CMK (cell line): ENCODE measurements at regions not wholly inside any gene's neighbourhood (a gene's known extent, or its start where the extent isn't known, plus 50 kb on each side); places are given as distances from the start of the nearest gene placed in this dataset.

ENCODE experiments used
- DNase-seq: peaks from one replicate; pipeline ENCODE4 v3.0.0-alpha.2; 2010; ENCODE audit warnings: low read depth

GRCh38 chr15:25959100-25959499, 96.0 kb upstream of the ATP10A start:
- no peak for DNase-seq

DNA sequence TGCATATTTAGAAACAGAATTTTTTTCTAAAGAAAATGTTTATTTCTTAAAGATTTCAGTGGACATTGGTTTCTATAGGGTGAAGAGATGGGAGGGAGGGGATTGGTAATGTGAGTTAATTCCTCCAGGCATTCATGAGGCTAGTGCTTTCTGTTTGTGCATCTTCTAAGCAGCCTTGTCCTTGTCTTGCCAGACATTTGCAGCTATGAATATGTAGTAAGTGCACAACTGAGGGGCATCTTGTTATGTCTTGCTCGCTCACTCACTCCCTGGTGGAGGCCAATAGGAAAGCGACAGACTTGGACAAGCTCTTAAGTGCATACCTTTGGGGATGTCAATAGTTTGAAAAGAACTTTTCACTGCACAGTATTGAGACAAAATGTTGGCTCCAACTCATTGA, 92.5 kb upstream of the ATP10A start:
- DNase-seq = no peak

- DNase-seq = no peak
Observed at GRCh38 chr15:25954398-25954797, 91.3 kb upstream of the ATP10A start.

DNA sequence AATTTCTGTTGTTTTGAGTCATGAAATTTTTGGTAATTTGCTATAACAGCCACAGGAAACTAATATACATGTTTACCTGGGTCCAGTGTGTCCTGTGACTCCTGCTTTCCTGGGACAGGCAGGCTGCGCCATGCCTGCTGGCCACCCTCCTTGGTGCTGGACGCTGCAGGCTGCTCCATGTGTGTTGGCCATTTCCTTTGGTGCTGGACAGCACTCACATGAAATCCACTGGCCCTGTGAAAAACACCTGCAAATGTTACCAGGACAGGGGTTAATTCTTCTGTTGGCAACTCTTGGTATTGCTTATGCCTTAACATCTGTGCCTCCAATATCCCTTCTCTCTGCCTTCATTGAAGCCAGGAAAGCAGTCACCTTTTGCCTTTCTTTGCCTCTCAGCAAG, 86.9 kb upstream of the ATP10A start:
- no peak for DNase-seq

- no peak for DNase-seq
Observed at GRCh38 chr15:25947323-25948314, 84.5 kb upstream of the ATP10A start.

DNA sequence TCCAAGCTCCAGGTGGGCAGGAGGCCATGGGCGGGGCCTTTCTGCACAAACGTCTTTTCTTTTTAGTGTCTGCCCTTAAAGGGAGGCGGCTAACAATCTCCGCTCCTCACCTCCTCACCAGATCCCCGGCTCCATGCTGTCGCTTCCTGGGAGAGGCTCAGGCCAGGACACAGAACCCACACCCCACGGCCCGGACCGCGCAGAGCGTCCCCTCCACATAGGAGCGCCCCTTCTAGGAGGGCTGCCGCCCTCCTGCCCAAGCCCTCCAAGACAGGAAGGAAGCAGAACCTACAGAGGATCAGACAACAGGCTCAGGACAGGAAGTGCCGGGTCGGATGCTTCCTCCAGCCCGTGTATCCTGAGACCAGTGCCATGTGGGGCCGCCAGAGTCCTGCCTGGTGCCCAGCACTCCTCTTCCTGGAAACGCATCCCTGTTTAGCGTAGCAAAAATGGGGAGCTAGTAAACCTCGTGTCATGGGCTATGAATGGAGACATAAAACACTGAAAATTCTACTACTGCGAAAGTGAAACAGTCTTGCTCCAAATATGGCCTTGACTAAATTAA, 83.2 kb upstream of the ATP10A start:
- DNase-seq = no peak

DNA sequence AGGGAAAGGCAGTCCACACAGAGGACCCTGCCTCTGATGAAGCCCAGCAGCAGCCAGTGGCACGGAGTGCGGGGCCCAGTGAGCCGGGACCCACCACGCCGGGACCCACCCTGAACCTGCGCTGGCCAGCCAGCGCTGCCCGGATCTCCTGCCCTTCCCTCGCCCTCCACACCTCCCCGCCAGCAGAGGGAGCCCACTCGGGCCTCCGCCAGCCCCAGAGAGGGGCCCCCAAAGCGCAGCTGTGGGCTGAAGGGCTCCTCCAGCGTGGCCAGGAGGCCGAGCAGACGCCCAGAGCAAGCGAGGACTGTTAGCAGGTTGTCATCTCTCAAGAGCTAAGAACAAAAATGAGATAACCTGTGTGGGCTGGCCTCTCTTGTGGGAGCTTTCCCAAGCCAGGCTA, 81.3 kb upstream of the ATP10A start:
- DNase-seq = no peak

- no peak for DNase-seq
Observed at GRCh38 chr15:25943831-25944230, 80.7 kb upstream of the ATP10A start.

DNA sequence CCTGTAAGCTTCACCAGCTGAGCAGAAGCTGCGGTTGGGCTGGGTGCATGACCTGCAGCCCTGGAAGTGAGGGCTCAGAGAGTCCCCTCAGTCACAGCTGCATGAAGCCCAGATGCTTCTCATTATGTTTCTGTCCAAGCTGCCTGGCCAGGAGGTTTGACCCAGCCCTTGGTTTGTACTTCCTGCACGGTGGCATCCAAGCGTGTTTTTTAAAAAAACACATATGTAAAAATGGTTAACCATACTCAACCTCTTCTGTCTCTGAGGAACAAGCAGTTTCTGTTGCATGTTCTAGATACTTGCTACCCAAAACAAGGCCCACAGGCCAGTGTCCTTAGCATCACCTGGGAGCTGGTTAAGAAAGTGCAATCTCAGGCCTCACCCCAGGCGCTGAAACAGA, 76.0 kb upstream of the ATP10A start:
- no peak for DNase-seq

DNA sequence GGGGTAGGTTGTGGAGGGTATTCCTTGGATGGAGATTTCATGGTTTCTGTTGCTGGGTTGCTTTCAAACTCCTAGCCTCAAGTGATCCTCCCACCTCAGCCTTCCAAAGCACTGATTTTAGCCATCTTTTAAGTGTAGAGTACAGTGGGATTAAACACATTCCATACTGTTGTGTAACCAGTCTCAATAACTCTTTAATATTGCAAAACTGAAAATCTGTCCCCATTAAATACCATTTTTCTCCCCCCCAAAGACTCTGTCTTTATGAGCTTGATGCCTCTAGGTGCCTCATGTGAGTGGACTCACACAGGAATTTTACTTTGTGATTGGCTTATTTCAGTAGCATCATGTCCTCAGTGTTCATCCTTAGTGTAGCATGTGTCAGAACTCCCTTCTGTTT, 74.7 kb upstream of the ATP10A start:
- DNase-seq = no peak

DNA sequence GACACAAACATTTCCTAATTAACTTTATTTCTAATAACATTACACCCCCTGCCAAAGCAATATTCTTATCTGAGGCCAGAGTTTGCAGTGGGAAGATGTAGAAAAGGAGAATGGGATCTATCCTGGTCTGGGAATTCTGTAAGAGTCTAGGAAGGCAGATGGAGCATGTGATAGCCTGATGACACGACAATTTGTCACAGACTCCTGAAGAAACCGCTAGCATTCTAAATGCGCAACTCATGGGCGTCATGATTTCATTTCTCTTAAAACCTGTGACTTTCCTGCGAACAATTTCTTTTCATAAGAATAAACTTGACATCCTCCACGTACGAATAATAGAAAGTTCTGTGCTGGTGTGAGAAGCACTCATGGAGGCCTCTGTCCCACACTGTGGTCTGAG, 72.9 kb upstream of the ATP10A start:
- no peak for DNase-seq

DNA sequence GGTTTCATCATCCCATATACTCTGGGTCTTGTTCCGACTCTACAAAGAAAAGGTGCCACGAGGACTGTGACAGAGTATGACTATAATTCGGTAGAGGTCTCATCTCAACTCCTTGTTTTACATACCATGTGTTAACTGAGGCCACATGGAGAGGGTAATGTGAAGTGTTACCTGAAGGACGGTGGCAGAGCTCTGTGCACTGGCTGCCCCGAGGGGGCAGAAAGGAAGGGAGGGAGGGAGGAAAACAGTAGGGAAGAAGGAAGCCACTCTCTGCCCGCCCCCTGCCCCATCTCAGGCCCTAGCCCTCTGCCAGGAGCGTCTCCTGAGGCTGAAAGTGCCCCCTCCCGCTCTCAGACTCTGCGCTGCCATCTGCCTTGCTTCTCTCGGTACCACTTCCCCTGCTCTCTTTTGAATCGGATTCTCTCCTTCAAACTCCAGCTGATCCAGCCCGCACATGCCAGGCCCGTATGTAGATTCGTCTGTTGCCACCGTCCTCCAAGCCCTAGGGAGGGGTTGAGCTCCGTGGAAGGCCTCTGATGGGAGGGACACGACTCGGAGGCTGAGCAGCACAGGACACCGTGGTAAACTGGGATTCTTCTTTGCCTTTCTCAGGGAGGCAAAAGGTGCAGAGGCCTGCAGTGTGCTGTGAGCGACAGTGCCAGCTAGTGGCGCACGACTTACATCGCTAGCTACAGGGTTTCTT, 70.5 kb upstream of the ATP10A start:
- no peak for DNase-seq

- DNase-seq = no peak
Observed at GRCh38 chr15:25932696-25933095, 69.6 kb upstream of the ATP10A start.

DNA sequence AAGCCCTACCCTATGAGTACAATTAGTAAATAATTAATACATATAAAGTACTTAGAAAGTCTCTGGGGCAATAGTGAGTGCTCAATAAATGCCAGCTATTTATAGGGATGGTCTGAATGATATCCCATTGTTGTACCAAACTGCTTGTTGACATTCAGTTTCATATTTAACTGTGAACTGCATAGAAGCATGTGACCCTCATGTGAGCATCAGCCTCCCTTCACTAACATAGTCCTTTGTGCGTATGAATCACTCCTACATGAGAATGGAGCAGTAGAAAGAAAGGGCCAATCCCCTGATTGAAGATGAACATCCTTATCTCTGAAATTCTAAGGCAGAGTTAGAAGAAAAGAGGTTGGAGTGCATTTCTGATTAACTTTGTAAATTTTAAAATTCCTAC, 68.7 kb upstream of the ATP10A start:
- DNase-seq = no peak

DNA sequence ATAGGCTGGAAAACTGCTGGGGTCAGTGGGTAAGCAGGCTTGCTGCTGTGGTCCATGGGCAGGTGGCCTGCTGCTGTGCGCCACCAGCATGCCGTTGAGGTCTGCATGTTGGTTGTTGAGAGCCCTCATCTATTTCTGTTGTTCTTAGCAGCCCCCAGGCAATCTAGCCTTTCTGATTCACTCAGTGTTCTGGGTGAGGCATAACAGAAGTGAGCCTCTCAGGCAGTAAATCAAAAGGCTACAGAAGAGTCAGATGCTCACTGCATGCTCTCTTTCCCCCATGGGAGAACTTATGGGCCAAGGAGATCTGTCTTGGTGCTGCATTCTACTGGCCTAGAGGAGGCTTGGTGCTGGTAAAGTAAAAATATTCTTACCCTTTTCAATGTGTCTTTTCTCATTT, 67.8 kb upstream of the ATP10A start:
- DNase-seq = no peak
